HEK293 (cell line): ENCODE measurements at regions not wholly inside any gene's neighbourhood (a gene's known extent, or its start where the extent isn't known, plus 50 kb on each side); places are given as distances from the start of the nearest gene placed in this dataset.

Source experiments
- CTCF ChIA-PET: fragments of 350-600 bp; formaldehyde crosslinking; extraction: SDS; loops from one replicate; lab custom pipeline; 2021; ENCODE audit warnings: antibody characterized with exemption; lab: Yijun Ruan, JAX
- POLR2A ChIA-PET: fragments of 300-600 bp; formaldehyde crosslinking; extraction: SDS; loops from one replicate; lab custom pipeline; 2020; ENCODE audit warnings: antibody characterized with exemption, inconsistent platforms; lab: Yijun Ruan, JAX
- H3K27ac ChIP-seq: fragments of 200-500 bp; sonication (Bioruptor generic); 2 replicates; pipeline ENCODE4 v1.5.1; 2014; ENCODE audit warnings: low read depth, low read length, control low read depth, inconsistent platforms; ENCODE audit errors: extremely low read depth
- H3K36me3 ChIP-seq, 2 experiments: fragments of 200-500 bp in 1 of 2; sonication (Bioruptor generic) in 1 of 2; 1 replicate in 1 of 2; 2 replicates in 1 of 2; pipeline ENCODE4 v1.5.1; 2014 to 2017; ENCODE audit warnings: inconsistent platforms in 2 of 2, low read length in 2 of 2; ENCODE audit not compliant: control insufficient read depth in 2 of 2, insufficient read depth in 1 of 2
- H3K4me1 ChIP-seq: fragments of 200-500 bp; sonication (Bioruptor generic); 2 replicates; pipeline ENCODE4 v1.5.1; 2014; ENCODE audit warnings: mild to moderate bottlenecking, low read length, inconsistent platforms; ENCODE audit not compliant: control insufficient read depth, insufficient read depth
- H3K4me3 ChIP-seq: 2 replicates; pipeline ENCODE4 v1.5.1; 2011; ENCODE audit warnings: low read depth, mild to moderate bottlenecking, control low read depth, low read length, moderate library complexity
- H3K9me3 ChIP-seq: fragments of 200-500 bp; sonication (Bioruptor generic); 2 replicates; pipeline ENCODE4 v1.5.1; 2014; ENCODE audit warnings: low read depth, low read length, inconsistent platforms; ENCODE audit not compliant: control insufficient read depth, insufficient read depth
- BCL11A ChIP-seq: fragments of 450-650 bp; formaldehyde crosslinking; IDR thresholded peaks from 2 replicates; pipeline ENCODE4 v1.5.1; 2016; ENCODE audit warnings: low read depth, missing biosample characterization, missing genetic modification characterization
- EGR2 ChIP-seq: fragments of 450-650 bp; formaldehyde crosslinking; IDR thresholded peaks from 2 replicates; pipeline ENCODE4 v1.5.1; 2016; ENCODE audit warnings: low read depth, missing biosample characterization, missing genetic modification characterization
- GLI2 ChIP-seq: fragments of 450-650 bp; formaldehyde crosslinking; IDR thresholded peaks from 2 replicates; pipeline ENCODE4; 2017; ENCODE audit warnings: missing biosample characterization, missing genetic modification characterization, low read depth, borderline replicate concordance
- KLF8 ChIP-seq: fragments of 450-650 bp; formaldehyde crosslinking; IDR thresholded peaks from 2 replicates; pipeline ENCODE4 v1.5.1; 2016; ENCODE audit warnings: missing biosample characterization, missing genetic modification characterization
- ZBTB48 ChIP-seq: fragments of 450-650 bp; formaldehyde crosslinking; IDR thresholded peaks from 2 replicates; pipeline ENCODE4 v1.5.1; 2016; ENCODE audit warnings: missing biosample characterization, missing genetic modification characterization
- ZBTB49 ChIP-seq: fragments of 450-650 bp; formaldehyde crosslinking; IDR thresholded peaks from 2 replicates; pipeline ENCODE4 v1.5.1; 2016; ENCODE audit warnings: missing biosample characterization, missing genetic modification characterization, low read depth
- ZEB2 ChIP-seq: fragments of 450-650 bp; formaldehyde crosslinking; IDR thresholded peaks from 2 replicates; pipeline ENCODE4 v1.5.1; 2016; ENCODE audit warnings: missing biosample characterization, missing genetic modification characterization
- ZFP3 ChIP-seq: fragments of 450-650 bp; formaldehyde crosslinking; IDR thresholded peaks from 2 replicates; pipeline ENCODE4 v1.5.1; 2016; ENCODE audit warnings: low read depth, missing biosample characterization, missing genetic modification characterization
- ZNF174 ChIP-seq: fragments of 450-650 bp; formaldehyde crosslinking; IDR thresholded peaks from 2 replicates; pipeline ENCODE4 v1.5.0; 2017; ENCODE audit warnings: missing biosample characterization, mild to moderate bottlenecking, missing genetic modification characterization
- ZNF175 ChIP-seq: fragments of 450-650 bp; formaldehyde crosslinking; IDR thresholded peaks from 2 replicates; pipeline ENCODE4 v1.5.1; 2016; ENCODE audit warnings: missing biosample characterization, missing genetic modification characterization
- ZNF311 ChIP-seq: fragments of 450-650 bp; formaldehyde crosslinking; IDR thresholded peaks from 2 replicates; pipeline ENCODE4 v1.5.1; 2017; ENCODE audit warnings: missing biosample characterization, missing genetic modification characterization, borderline replicate concordance
- ZNF391 ChIP-seq: fragments of 450-650 bp; formaldehyde crosslinking; IDR thresholded peaks from 2 replicates; pipeline ENCODE4 v1.5.1; 2016; ENCODE audit warnings: low read depth, missing biosample characterization, missing genetic modification characterization, borderline replicate concordance
- ZNF426 ChIP-seq: fragments of 450-650 bp; formaldehyde crosslinking; IDR thresholded peaks from 2 replicates; pipeline ENCODE4 v1.5.1; 2017; ENCODE audit warnings: missing biosample characterization, missing genetic modification characterization, mild to moderate bottlenecking, inconsistent platforms, moderate library complexity
- ZNF549 ChIP-seq: fragments of 450-650 bp; IDR thresholded peaks from 2 replicates; pipeline ENCODE4 v1.5.1; 2018; ENCODE audit warnings: missing biosample characterization, missing genetic modification characterization, mild to moderate bottlenecking, inconsistent platforms, moderate library complexity
- ZNF596 ChIP-seq: fragments of 450-650 bp; IDR thresholded peaks from 2 replicates; pipeline ENCODE4 v1.5.0; 2018; ENCODE audit warnings: missing biosample characterization, mild to moderate bottlenecking, missing genetic modification characterization, moderate library complexity
- ZNF658 ChIP-seq: fragments of 450-650 bp; formaldehyde crosslinking; IDR thresholded peaks from 2 replicates; pipeline ENCODE4; 2016; ENCODE audit warnings: missing biosample characterization, missing genetic modification characterization
- ZNF830 ChIP-seq: fragments of 450-650 bp; IDR thresholded peaks from 2 replicates; pipeline ENCODE4 v1.5.0; 2018; ENCODE audit warnings: missing biosample characterization, missing genetic modification characterization, low read depth, mild to moderate bottlenecking, moderate library complexity
- TF ChIP-seq, protein P1 (sequence below): fragments of 450-650 bp; formaldehyde crosslinking; IDR thresholded peaks from 2 replicates; pipeline ENCODE4 v1.5.1; 2016; ENCODE audit warnings: missing biosample characterization, missing genetic modification characterization
- TF ChIP-seq, protein P2 (sequence below): fragments of 450-650 bp; formaldehyde crosslinking; IDR thresholded peaks from 2 replicates; pipeline ENCODE4 v1.5.1; 2016; ENCODE audit warnings: missing biosample characterization, missing genetic modification characterization
- TF ChIP-seq, protein P3 (sequence below): fragments of 450-650 bp; formaldehyde crosslinking; IDR thresholded peaks from 2 replicates; pipeline ENCODE4 v1.5.1; 2016; ENCODE audit warnings: missing biosample characterization, missing genetic modification characterization
- TF ChIP-seq, protein P4 (sequence below): fragments of 450-650 bp; formaldehyde crosslinking; IDR thresholded peaks from 2 replicates; pipeline ENCODE4 v1.5.1; 2017; ENCODE audit warnings: missing biosample characterization, missing genetic modification characterization
- TF ChIP-seq, protein P5 (sequence below): fragments of 450-650 bp; formaldehyde crosslinking; optimal IDR thresholded peaks from 2 replicates; pipeline ENCODE3; 2016; ENCODE audit warnings: missing biosample characterization, mild to moderate bottlenecking, missing genetic modification characterization

DNA sequence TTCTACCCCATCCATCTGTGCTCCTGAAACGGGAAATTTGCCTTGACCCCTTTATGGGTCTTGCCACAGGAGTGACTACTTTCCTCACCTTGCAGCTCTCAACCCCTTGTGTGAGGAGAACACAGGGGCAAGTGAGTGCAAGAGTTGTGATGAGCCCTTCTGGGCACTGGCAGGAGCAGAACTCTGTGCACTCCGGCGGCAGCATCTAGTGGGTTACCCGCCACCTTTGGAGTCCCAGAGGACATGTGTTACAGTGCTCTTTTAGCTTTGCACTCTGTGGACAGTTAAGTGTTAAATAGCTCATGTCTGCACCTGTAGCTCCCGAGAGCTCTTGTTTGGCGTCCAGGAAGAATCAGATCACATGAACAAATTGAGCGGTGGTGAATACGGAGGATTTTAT, 940.2 kb downstream of the GRIK2 start (continued):
- TF ChIP-seq, protein P1, sequence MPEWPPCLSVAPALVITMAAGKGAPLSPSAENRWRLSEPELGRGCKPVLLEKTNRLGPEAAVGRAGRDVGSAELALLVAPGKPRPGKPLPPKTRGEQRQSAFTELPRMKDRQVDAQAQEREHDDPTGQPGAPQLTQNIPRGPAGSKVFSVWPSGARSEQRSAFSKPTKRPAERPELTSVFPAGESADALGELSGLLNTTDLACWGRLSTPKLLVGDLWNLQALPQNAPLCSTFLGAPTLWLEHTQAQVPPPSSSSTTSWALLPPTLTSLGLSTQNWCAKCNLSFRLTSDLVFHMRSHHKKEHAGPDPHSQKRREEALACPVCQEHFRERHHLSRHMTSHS (tag by site-specific recombination): no peak

DNA sequence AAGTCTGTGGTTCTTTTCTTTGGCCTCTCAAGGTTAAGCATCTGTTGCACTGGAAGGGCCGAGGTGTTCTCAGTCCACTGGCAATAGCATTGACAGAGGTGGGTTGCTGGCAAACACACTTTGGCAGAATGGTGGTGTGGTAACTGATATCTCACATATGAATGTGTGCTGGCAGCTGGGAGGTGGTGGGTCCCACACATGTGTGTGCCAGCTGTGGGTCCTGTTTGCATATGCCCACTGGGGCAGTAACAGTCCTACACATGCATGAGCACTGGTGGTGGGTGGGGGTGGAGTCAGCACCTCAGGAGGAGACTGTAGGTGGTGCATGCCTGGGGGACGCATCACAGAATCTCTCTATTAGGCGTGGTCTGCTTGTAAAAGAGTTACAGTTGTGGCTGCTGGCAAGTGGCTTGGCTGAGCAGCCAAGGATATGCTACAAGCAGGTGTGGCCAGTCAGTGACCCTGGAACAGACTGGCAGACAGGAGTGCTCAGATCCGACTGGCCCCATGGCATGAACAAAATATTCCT, 934.3 kb downstream of the GRIK2 start:
- H3K4me1 ChIP-seq: no peaks in the 10 kb centered on the region
- ChIA-PET CTCF (no interaction called here), POLR2A (no interaction called here)

DNA sequence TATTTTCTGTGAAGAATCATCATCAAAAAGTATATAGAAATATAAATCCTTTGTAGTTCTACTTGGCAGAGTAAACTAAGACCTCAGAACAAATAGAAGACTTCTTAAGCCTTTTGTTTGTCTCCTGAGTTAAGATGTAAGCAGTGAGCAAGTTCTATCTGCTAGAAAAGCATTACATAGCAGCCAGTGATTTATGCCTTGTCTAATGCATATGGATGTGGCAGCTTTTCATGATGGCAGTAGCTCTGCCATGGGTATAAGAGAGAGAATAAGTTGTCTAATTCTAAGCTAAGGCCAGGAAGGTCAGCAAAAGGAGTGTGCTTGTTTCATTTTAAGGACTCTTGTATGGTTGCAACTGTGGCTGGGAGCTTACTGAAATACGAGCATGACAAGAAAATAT, 920.2 kb downstream of the GRIK2 start:
- CTCF ChIA-PET: no interaction called here
- H3K36me3 ChIP-seq: no peaks in the 10 kb centered on the region
- H3K9me3 ChIP-seq: no peaks in the 10 kb centered on the region
- no peak overlapping the region for H3K27ac ChIP-seq
- TF ChIP-seq, protein P2, sequence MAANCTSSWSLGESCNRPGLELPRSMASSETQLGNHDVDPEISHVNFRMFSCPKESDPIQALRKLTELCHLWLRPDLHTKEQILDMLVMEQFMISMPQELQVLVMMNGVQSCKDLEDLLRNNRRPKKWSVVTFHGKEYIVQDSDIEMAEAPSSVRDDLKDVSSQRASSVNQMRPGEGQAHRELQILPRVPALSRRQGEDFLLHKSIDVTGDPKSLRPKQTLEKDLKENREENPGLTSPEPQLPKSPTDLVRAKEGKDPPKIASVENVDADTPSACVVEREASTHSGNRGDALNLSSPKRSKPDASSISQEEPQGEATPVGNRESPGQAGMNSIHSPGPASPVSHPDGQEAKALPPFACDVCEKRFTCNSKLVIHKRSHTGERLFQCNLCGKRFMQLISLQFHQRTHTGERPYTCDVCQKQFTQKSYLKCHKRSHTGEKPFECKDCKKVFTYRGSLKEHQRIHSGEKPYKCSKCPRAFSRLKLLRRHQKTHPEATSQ: no peak
- TF ChIP-seq KLF8 (tag by site-specific recombination) (no peak), ZEB2 (tag by site-specific recombination) (no peak), ZNF174 (tag by site-specific recombination) (no peak), ZNF830 (no peak), ZNF549 (no peak), ZNF658 (no peak), BCL11A (tag by site-specific recombination) (no peak), ZBTB48 (tag by site-specific recombination) (no peak), ZNF596 (no peak), ZFP3 (tag by site-specific recombination) (no peak), ZBTB49 (tag by site-specific recombination) (no peak), ZNF311 (no peak), ZNF426 (tag by site-specific recombination) (no peak), GLI2 (tag by site-specific recombination) (no peak), ZNF391 (tag by site-specific recombination) (no peak)
- TF ChIP-seq, protein P3, sequence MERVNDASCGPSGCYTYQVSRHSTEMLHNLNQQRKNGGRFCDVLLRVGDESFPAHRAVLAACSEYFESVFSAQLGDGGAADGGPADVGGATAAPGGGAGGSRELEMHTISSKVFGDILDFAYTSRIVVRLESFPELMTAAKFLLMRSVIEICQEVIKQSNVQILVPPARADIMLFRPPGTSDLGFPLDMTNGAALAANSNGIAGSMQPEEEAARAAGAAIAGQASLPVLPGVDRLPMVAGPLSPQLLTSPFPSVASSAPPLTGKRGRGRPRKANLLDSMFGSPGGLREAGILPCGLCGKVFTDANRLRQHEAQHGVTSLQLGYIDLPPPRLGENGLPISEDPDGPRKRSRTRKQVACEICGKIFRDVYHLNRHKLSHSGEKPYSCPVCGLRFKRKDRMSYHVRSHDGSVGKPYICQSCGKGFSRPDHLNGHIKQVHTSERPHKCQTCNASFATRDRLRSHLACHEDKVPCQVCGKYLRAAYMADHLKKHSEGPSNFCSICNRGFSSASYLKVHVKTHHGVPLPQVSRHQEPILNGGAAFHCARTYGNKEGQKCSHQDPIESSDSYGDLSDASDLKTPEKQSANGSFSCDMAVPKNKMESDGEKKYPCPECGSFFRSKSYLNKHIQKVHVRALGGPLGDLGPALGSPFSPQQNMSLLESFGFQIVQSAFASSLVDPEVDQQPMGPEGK (tag by site-specific recombination): no peak
- TF ChIP-seq, protein P4, sequence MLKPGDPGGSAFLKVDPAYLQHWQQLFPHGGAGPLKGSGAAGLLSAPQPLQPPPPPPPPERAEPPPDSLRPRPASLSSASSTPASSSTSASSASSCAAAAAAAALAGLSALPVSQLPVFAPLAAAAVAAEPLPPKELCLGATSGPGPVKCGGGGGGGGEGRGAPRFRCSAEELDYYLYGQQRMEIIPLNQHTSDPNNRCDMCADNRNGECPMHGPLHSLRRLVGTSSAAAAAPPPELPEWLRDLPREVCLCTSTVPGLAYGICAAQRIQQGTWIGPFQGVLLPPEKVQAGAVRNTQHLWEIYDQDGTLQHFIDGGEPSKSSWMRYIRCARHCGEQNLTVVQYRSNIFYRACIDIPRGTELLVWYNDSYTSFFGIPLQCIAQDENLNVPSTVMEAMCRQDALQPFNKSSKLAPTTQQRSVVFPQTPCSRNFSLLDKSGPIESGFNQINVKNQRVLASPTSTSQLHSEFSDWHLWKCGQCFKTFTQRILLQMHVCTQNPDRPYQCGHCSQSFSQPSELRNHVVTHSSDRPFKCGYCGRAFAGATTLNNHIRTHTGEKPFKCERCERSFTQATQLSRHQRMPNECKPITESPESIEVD (tag by site-specific recombination): no peak
- TF ChIP-seq, protein P5, sequence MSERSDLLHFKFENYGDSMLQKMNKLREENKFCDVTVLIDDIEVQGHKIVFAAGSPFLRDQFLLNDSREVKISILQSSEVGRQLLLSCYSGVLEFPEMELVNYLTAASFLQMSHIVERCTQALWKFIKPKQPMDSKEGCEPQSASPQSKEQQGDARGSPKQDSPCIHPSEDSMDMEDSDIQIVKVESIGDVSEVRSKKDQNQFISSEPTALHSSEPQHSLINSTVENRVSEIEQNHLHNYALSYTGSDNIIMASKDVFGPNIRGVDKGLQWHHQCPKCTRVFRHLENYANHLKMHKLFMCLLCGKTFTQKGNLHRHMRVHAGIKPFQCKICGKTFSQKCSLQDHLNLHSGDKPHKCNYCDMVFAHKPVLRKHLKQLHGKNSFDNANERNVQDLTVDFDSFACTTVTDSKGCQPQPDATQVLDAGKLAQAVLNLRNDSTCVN (tag by site-specific recombination): no peak
- TF ChIP-seq, all 188 proteins: peak for 0
- H3K4me3 ChIP-seq: no peak overlapping the region
- no peaks in the 10 kb centered on the region for H3K4me1 ChIP-seq
- POLR2A ChIA-PET: no interaction called here

More for the DNA sequence above, 934.3 kb downstream of the GRIK2 start:
- Histone ChIP-seq H3K36me3 (no peaks in the 10 kb centered on the region), H3K27ac (no peak overlapping the region), H3K9me3 (no peaks in the 10 kb centered on the region), H3K4me3 (no peak overlapping the region)
- no peak for TF ChIP-seq ZNF175
- 0 out of 2 replicates have a peak, but pooled peaks have one; percentile 11 for TF ChIP-seq EGR2 (tag by site-specific recombination)
